ENCODE measurements at regions not wholly inside any gene's neighbourhood (a gene's known extent, or its start where the extent isn't known, plus 50 kb on each side); places are given as distances from the start of the nearest gene placed in this dataset.

DNA sequence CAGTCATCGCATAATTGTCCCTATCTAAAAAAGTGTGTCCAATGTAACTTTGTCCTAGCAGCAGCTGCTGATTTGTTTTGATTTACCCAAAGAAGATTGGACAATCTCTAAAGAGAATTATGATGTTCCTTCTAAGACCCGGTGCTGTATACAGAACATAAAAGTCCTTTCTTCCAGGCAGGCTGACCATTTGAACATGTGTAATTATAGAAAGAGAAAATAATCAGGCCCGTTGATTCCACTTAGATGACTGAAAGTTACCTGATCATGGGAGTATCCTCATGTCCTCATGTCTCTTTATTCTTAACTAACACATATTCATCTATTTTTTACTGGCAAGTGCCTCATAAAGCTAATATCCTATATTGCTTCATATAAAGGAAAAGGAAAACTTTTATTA is 164.1 kb upstream of the MRPS30 start:
- H3K4me1 ChIP-seq (ENCODE audit: low read depth, poor library complexity, severe bottlenecking): no peaks in the 10 kb centered on the region
- H3K4me3 ChIP-seq (IDR thresholded peaks at IDR 0.05; ENCODE audit: insufficient read depth, low read depth, low read length): no peak overlapping the region
- no peak overlapping the region for H3K4me2 ChIP-seq
- H4K20me1 ChIP-seq (ENCODE audit: insufficient read depth): no peaks in the 10 kb centered on the region
- no peaks in the 10 kb centered on the region for H3K79me2 ChIP-seq (ENCODE audit: insufficient read depth, low read depth)
- H2AFZ ChIP-seq (ENCODE audit: low read depth): no peak overlapping the region
- H3K9ac ChIP-seq: no peak overlapping the region
- no peak overlapping the region for H3K27ac ChIP-seq
- no peaks in the 10 kb centered on the region for H3K27me3 ChIP-seq (ENCODE audit: insufficient read depth, low read depth)
- H3K36me3 ChIP-seq (ENCODE audit: insufficient read depth): no peaks in the 10 kb centered on the region
- TF ChIP-seq, protein P1, sequence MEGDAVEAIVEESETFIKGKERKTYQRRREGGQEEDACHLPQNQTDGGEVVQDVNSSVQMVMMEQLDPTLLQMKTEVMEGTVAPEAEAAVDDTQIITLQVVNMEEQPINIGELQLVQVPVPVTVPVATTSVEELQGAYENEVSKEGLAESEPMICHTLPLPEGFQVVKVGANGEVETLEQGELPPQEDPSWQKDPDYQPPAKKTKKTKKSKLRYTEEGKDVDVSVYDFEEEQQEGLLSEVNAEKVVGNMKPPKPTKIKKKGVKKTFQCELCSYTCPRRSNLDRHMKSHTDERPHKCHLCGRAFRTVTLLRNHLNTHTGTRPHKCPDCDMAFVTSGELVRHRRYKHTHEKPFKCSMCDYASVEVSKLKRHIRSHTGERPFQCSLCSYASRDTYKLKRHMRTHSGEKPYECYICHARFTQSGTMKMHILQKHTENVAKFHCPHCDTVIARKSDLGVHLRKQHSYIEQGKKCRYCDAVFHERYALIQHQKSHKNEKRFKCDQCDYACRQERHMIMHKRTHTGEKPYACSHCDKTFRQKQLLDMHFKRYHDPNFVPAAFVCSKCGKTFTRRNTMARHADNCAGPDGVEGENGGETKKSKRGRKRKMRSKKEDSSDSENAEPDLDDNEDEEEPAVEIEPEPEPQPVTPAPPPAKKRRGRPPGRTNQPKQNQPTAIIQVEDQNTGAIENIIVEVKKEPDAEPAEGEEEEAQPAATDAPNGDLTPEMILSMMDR (conservative IDR thresholded peaks at IDR 0.05; ENCODE audit: low read depth, low read length): no peak

DNA sequence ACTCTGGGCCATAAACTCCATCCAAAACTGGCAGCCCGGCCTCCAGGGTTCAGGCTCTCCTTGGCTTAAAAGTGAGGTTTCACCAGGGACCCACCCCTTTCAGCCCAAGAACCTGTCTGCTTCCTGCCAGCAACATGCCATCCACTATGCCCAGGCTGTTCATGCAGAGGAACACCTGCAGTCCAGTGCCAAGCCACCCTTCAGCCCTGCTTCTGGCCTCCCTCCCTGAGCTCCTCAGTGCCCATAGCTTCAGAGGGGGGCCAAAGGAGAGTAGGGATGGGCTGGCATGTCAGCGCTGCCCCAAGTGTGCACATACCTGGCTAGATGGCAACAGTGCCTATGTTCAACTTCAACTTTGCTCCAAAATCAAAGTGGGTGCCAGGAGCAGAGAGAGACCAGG is 166.9 kb upstream of the MRPS30 start:
- Histone ChIP-seq H3K4me2 (no peak overlapping the region), H3K9ac (no peak overlapping the region), H3K4me1 (ENCODE audit: low read depth, poor library complexity, severe bottlenecking) (no peaks in the 10 kb centered on the region), H3K79me2 (ENCODE audit: insufficient read depth, low read depth) (no peaks in the 10 kb centered on the region), H3K36me3 (ENCODE audit: insufficient read depth) (no peaks in the 10 kb centered on the region), H3K27ac (no peak overlapping the region), H4K20me1 (ENCODE audit: insufficient read depth) (no peaks in the 10 kb centered on the region), H3K4me3 (IDR thresholded peaks at IDR 0.05; ENCODE audit: insufficient read depth, low read depth, low read length) (no peak overlapping the region), H2AFZ (ENCODE audit: low read depth) (no peak overlapping the region), H3K27me3 (ENCODE audit: insufficient read depth, low read depth) (no peaks in the 10 kb centered on the region)
- TF ChIP-seq, protein P1 (conservative IDR thresholded peaks at IDR 0.05; ENCODE audit: low read depth, low read length): no peak

DNA sequence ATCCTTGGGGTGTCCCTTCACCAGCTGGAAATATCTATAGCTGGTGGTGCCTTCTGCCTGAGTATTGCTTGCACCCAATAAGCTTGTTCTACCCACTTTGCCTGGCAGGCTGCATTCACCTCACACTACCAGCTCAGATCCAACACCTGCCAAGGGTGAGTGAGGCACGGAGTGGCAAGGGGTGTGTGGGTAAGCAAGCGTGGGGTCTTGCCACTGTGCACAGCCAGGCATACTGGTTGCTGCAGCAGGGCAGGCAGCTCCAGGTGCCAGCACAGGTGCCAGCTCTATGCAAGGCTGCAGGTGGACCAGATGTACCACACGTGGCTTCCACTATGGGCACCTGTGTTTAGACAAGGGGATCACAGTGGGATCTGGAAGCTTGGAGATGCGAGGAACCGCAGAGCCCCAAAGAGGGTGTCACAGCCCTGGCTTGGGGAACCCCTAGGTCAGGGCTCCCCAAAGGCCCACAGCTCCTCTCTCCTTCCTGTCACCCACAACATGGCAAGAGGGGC is 167.7 kb upstream of the MRPS30 start:
- no peaks in the 10 kb centered on the region for H3K27me3 ChIP-seq (ENCODE audit: insufficient read depth, low read depth)
- no peak overlapping the region for H3K4me3 ChIP-seq (IDR thresholded peaks at IDR 0.05; ENCODE audit: insufficient read depth, low read depth, low read length)
- H3K9ac ChIP-seq: no peak overlapping the region
- H3K36me3 ChIP-seq (ENCODE audit: insufficient read depth): no peaks in the 10 kb centered on the region
- H4K20me1 ChIP-seq (ENCODE audit: insufficient read depth): no peaks in the 10 kb centered on the region
- no peak overlapping the region for H2AFZ ChIP-seq (ENCODE audit: low read depth)
- no peak overlapping the region for H3K4me2 ChIP-seq
- TF ChIP-seq, protein P1 (conservative IDR thresholded peaks at IDR 0.05; ENCODE audit: low read depth, low read length): no peak
- H3K79me2 ChIP-seq (ENCODE audit: insufficient read depth, low read depth): no peaks in the 10 kb centered on the region
- H3K4me1 ChIP-seq (ENCODE audit: low read depth, poor library complexity, severe bottlenecking): no peaks in the 10 kb centered on the region
- no peak overlapping the region for H3K27ac ChIP-seq

DNA sequence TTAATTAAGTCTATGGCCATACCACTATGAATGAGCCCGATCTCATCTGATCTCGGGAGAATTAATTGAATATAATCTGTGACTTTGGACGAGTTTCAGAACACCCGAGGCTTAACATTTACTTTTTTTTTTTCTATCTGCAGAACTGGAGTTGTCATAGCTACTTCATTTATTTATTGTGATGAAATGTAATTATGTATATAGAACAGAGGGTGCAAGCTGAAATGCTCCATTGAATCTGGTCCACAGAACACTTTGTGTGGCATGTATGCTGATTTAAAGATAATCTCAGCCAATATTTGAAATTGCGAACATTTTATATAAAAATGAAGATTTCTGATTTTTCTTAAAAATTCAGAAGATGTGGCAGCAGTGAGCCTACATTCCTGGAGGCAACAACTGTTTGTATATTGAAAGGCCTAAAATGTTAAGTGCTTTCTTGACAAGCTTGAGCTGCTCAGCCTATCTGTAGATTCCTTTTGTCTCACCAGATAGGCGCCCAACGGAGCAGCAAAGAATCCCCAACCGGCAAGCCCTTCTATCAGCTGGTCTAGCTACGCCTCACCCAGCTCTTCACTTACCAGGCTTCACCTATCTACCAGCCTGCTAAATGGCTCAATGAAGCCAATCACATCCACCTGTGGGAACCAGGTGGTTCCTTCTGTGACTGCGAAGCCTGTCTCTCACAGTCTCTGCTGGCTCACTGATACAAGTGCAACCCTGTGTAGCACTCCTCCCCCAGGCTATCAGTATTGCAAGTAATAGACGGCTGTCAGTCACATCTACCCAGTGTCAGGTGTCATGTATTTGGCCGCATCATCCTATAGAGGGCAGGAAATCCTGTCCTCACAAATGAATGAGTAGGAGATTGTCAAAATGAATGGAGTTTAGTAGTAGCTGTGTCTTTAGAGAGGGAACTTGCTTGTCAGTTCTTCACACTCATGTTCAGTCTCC is 170.6 kb upstream of the MRPS30 start:
- Histone ChIP-seq H3K27ac (no peak overlapping the region), H3K4me1 (ENCODE audit: low read depth, poor library complexity, severe bottlenecking) (no peaks in the 10 kb centered on the region), H3K36me3 (ENCODE audit: insufficient read depth) (no peaks in the 10 kb centered on the region), H3K4me2 (no peak overlapping the region), H3K4me3 (IDR thresholded peaks at IDR 0.05; ENCODE audit: insufficient read depth, low read depth, low read length) (no peak overlapping the region), H2AFZ (ENCODE audit: low read depth) (no peak overlapping the region), H3K79me2 (ENCODE audit: insufficient read depth, low read depth) (no peaks in the 10 kb centered on the region), H4K20me1 (ENCODE audit: insufficient read depth) (no peaks in the 10 kb centered on the region), H3K9ac (no peak overlapping the region), H3K27me3 (ENCODE audit: insufficient read depth, low read depth) (no peaks in the 10 kb centered on the region)
- TF ChIP-seq, protein P1 (conservative IDR thresholded peaks at IDR 0.05; ENCODE audit: low read depth, low read length): no peak

Data from KMS-11 (cell line).